Astrocyte (in vitro differentiated cells and primary cell): ENCODE measurements at regions not wholly inside any gene's neighbourhood (a gene's known extent, or its start where the extent isn't known, plus 50 kb on each side); places are given as distances from the start of the nearest gene placed in this dataset.

Experiments
- DNase-seq: peaks from one replicate; pipeline ENCODE4 v3.0.0-alpha.2; 2010; ENCODE audit warnings: low read depth
- FAIRE-seq: peaks from 2 replicates; lab custom pipeline; 2011; peaks lifted over from hg19 to GRCh38; lab: Jason Lieb, UNC
- H2AFZ ChIP-seq: 2 replicates; pipeline ENCODE4 v1.6.0; 2012; ENCODE audit warnings: low read depth, low read length, inconsistent platforms
- H3K27ac ChIP-seq: 2 replicates; pipeline ENCODE4 v1.5.1; 2011; ENCODE audit warnings: low read depth, low read length, inconsistent platforms
- H3K27me3 ChIP-seq: 2 replicates; pipeline ENCODE4 v1.6.0; 2011; ENCODE audit warnings: low read length, inconsistent platforms; ENCODE audit not compliant: insufficient read depth
- H3K36me3 ChIP-seq: 2 replicates; pipeline ENCODE4 v1.5.1; 2011; ENCODE audit warnings: low read length, inconsistent platforms; ENCODE audit not compliant: insufficient read depth
- H3K4me1 ChIP-seq: 2 replicates; pipeline ENCODE4 v1.5.1; 2011; ENCODE audit warnings: low read length, inconsistent platforms; ENCODE audit not compliant: insufficient read depth
- H3K4me2 ChIP-seq: 2 replicates; pipeline ENCODE4 v1.6.0; 2012; ENCODE audit warnings: low read length, inconsistent platforms
- H3K4me3 ChIP-seq: 2 replicates; pipeline ENCODE4 v1.5.1; 2011; ENCODE audit warnings: low read depth, mild to moderate bottlenecking, low read length, inconsistent platforms; ENCODE audit not compliant: insufficient read depth
- H3K79me2 ChIP-seq: 2 replicates; pipeline ENCODE4 v1.6.0; 2012; ENCODE audit warnings: mild to moderate bottlenecking, low read length, inconsistent platforms; ENCODE audit not compliant: insufficient read depth
- H3K9ac ChIP-seq: 2 replicates; pipeline ENCODE4 v1.6.0; 2012; ENCODE audit warnings: mild to moderate bottlenecking, low read length, inconsistent platforms
- H3K9me3 ChIP-seq: 2 replicates; pipeline ENCODE4 v1.5.1; 2012; ENCODE audit warnings: low read depth, mild to moderate bottlenecking, low read length, inconsistent platforms; ENCODE audit not compliant: insufficient read depth
- H4K20me1 ChIP-seq: 2 replicates; pipeline ENCODE4 v1.6.0; 2012; ENCODE audit warnings: low read length, inconsistent platforms; ENCODE audit not compliant: insufficient read depth
- H3K27ac Mint-ChIP-seq: one replicate; pipeline ENCODE4 v1.8.0; 2021; ENCODE audit warnings: mild to moderate bottlenecking, mixed read lengths; ENCODE audit not compliant: unreplicated experiment
- H3K27me3 Mint-ChIP-seq: one replicate; pipeline ENCODE4 v1.8.0; 2021; ENCODE audit warnings: low read depth, mixed read lengths; ENCODE audit not compliant: unreplicated experiment
- H3K36me3 Mint-ChIP-seq: one replicate; pipeline ENCODE4 v1.8.0; 2021; ENCODE audit warnings: low read depth, mixed read lengths; ENCODE audit not compliant: unreplicated experiment
- H3K4me1 Mint-ChIP-seq: one replicate; pipeline ENCODE4 v1.8.0; 2021; ENCODE audit warnings: low read depth, mixed read lengths; ENCODE audit not compliant: unreplicated experiment
- H3K4me3 Mint-ChIP-seq: one replicate; pipeline ENCODE4 v1.8.0; 2021; ENCODE audit warnings: mild to moderate bottlenecking, moderate library complexity, mixed read lengths; ENCODE audit not compliant: unreplicated experiment
- H3K9me3 Mint-ChIP-seq: one replicate; pipeline ENCODE4 v1.8.0; 2021; ENCODE audit warnings: mild to moderate bottlenecking, mixed read lengths; ENCODE audit not compliant: unreplicated experiment
- CTCF ChIP-seq: IDR thresholded peaks from 2 replicates; pipeline ENCODE4 v1.5.1; 2011; ENCODE audit warnings: low read depth, mild to moderate bottlenecking, inconsistent platforms, low read length, moderate library complexity; ENCODE audit not compliant: insufficient read depth
- EZH2 ChIP-seq: IDR thresholded peaks from 2 replicates; pipeline ENCODE4 v1.6.1; 2012; ENCODE audit warnings: mild to moderate bottlenecking, low read length, inconsistent platforms; ENCODE audit not compliant: insufficient read depth

- H3K9me3 Mint-ChIP-seq: peaks cover 2% of the 10 kb centered on the region
- H3K79me2 ChIP-seq: no peaks in the 10 kb centered on the region
- H4K20me1 ChIP-seq: no peaks in the 10 kb centered on the region
- H3K4me3 ChIP-seq: no peak overlapping the region
- H3K36me3 Mint-ChIP-seq: no peaks in the 10 kb centered on the region
- H3K4me1 Mint-ChIP-seq: no peaks in the 10 kb centered on the region
- peak overlapping the region; percentile 25 for H2AFZ ChIP-seq
- H3K36me3 ChIP-seq: no peaks in the 10 kb centered on the region
- no peaks in the 10 kb centered on the region for H3K27me3 ChIP-seq
- DNase-seq (no peak), FAIRE-seq (no peak)
- no peak overlapping the region for H3K4me3 Mint-ChIP-seq
- H3K27ac Mint-ChIP-seq: no peak overlapping the region
- H3K9me3 ChIP-seq: no peaks in the 10 kb centered on the region
- no peak overlapping the region for H3K27ac ChIP-seq
- no peaks in the 10 kb centered on the region for H3K4me1 ChIP-seq
- H3K4me2 ChIP-seq: no peak overlapping the region
- TF ChIP-seq CTCF: no peak
- TF ChIP-seq EZH2: no peak
- H3K9ac ChIP-seq: no peak overlapping the region
- no peaks in the 10 kb centered on the region for H3K27me3 Mint-ChIP-seq
These were observed 799.8 kb upstream of the SLC10A2 start for GRCh38 chr13:103866048-103866447.

GRCh38 chr13:103862525-103862924 is 796.3 kb upstream of the SLC10A2 start:
- Histone ChIP-seq H3K27me3 (no peaks in the 10 kb centered on the region), H3K27ac (no peak overlapping the region), H3K9ac (no peak overlapping the region), H3K79me2 (no peaks in the 10 kb centered on the region), H3K4me1 (no peaks in the 10 kb centered on the region), H3K36me3 (no peaks in the 10 kb centered on the region), H2AFZ (no peak overlapping the region), H3K4me2 (no peak overlapping the region), H3K4me3 (no peak overlapping the region), H3K9me3 (no peaks in the 10 kb centered on the region), H4K20me1 (no peaks in the 10 kb centered on the region)
- Mint-ChIP-seq H3K4me3 (no peak overlapping the region), H3K36me3 (no peaks in the 10 kb centered on the region), H3K9me3 (no peaks in the 10 kb centered on the region), H3K27ac (no peak overlapping the region), H3K27me3 (no peaks in the 10 kb centered on the region), H3K4me1 (no peaks in the 10 kb centered on the region)
- FAIRE-seq (no peak), DNase-seq (no peak)
- TF ChIP-seq CTCF: no peak
- no peak for TF ChIP-seq EZH2

GRCh38 chr13:103859952-103860351 is 793.7 kb upstream of the SLC10A2 start:
- Mint-ChIP-seq H3K4me1 (no peaks in the 10 kb centered on the region), H3K4me3 (no peak overlapping the region), H3K9me3 (no peaks in the 10 kb centered on the region), H3K27ac (no peak overlapping the region), H3K27me3 (no peaks in the 10 kb centered on the region), H3K36me3 (no peaks in the 10 kb centered on the region)
- Histone ChIP-seq H3K79me2 (no peaks in the 10 kb centered on the region), H3K36me3 (no peaks in the 10 kb centered on the region), H4K20me1 (no peaks in the 10 kb centered on the region), H3K27ac (no peak overlapping the region), H3K4me1 (no peaks in the 10 kb centered on the region), H2AFZ (no peak overlapping the region), H3K4me3 (no peak overlapping the region), H3K27me3 (no peaks in the 10 kb centered on the region), H3K9me3 (no peaks in the 10 kb centered on the region), H3K9ac (no peak overlapping the region), H3K4me2 (no peak overlapping the region)
- DNase-seq: no peak
- TF ChIP-seq EZH2 (no peak), CTCF (no peak)
- no peak for FAIRE-seq
